Sigmoid colon (tissue), 6 donors: ENCODE measurements at regions not wholly inside any gene's neighbourhood (a gene's known extent, or its start where the extent isn't known, plus 50 kb on each side); places are given as distances from the start of the nearest gene placed in this dataset.
"Not testable (repeated sequence)": the region's sequence is repeated elsewhere in the genome, so short reads cannot be mapped to it uniquely, and the experiment has no call there.

Experiments
- DNase-seq: peaks from one replicate; pipeline ENCODE4 v3.0.0-alpha.2; 2019
- H3K27ac ChIP-seq, 4 donors: fragments of 200-600 bp; sonication (generic); one replicate each; pipeline ENCODE4 v1.5.1; 2016 to 2019; ENCODE audit warnings: mild to moderate bottlenecking in 1 of 4
- H3K27me3 ChIP-seq, 3 donors: fragments of 200-600 bp; sonication (generic); one replicate each; pipeline ENCODE4 v1.5.1; 2019; ENCODE audit warnings: mild to moderate bottlenecking in 1 of 3
- H3K36me3 ChIP-seq, 4 donors: fragments of 200-600 bp; sonication (generic); one replicate each; pipeline ENCODE4 v1.5.1; 2016 to 2019
- H3K4me1 ChIP-seq, 4 donors: fragments of 200-600 bp; sonication (generic); one replicate each; pipeline ENCODE4 v1.5.1; 2017 to 2019
- H3K4me3 ChIP-seq, 4 donors: fragments of 200-600 bp; sonication (generic); one replicate each; pipeline ENCODE4 v1.5.1; 2017 to 2019; ENCODE audit warnings: mild to moderate bottlenecking in 2 of 4, moderate library complexity in 1 of 4
- H3K9me3 ChIP-seq, 4 donors: fragments of 200-600 bp in 3 of 4; sonication (generic) in 3 of 4; one replicate each; pipeline versions ENCODE4 v1.5.1 to v1.6.1; 2013 to 2019
- EP300 ChIP-seq, 4 donors: sonication (generic); formaldehyde crosslinking; IDR thresholded peaks; one replicate each; pipeline ENCODE4 v1.6.1; 2017; ENCODE audit warnings: antibody characterized with exemption in 4 of 4
- POLR2A ChIP-seq, 2 donors: fragments of 450-650 bp; IDR thresholded peaks; one replicate each; pipeline ENCODE4 v1.6.1; 2016; ENCODE audit warnings: antibody characterized with exemption in 2 of 2, mild to moderate bottlenecking in 2 of 2, moderate library complexity in 2 of 2
- POLR2AphosphoS5 ChIP-seq, 4 donors: sonication (generic); formaldehyde crosslinking; IDR thresholded peaks; one replicate each; pipeline ENCODE4 v1.6.1; 2017; ENCODE audit warnings: antibody characterized with exemption in 4 of 4
- WGBS, 2 donors: extraction: QIAGEN DNeasy Blood & Tissue Kit; methylation state at CpG; one replicate each; pipeline ENCODE4 v1.1.7; 2013; 5-methylcytosine and 5-hydroxymethylcytosine counted together
- intact Hi-C: fragments of 100-400 bp; cut with DNase I; formaldehyde crosslinking; loops from one replicate; pipeline ENCODE4 v1.15.1; 2023
- TF ChIP-seq, protein P1 (sequence below), 4 experiments: fragments of 450-650 bp in 3 of 4; fragments of 200-600 bp in 1 of 4; IDR thresholded peaks; one replicate each; pipeline ENCODE4 v1.5.1; 2016 to 2019; ENCODE audit warnings: antibody characterized with exemption in 4 of 4, mild to moderate bottlenecking in 3 of 4, moderate library complexity in 2 of 4
- donor health status: healthy with polysubstance abuse.
- donor health status: healthy.

DNA sequence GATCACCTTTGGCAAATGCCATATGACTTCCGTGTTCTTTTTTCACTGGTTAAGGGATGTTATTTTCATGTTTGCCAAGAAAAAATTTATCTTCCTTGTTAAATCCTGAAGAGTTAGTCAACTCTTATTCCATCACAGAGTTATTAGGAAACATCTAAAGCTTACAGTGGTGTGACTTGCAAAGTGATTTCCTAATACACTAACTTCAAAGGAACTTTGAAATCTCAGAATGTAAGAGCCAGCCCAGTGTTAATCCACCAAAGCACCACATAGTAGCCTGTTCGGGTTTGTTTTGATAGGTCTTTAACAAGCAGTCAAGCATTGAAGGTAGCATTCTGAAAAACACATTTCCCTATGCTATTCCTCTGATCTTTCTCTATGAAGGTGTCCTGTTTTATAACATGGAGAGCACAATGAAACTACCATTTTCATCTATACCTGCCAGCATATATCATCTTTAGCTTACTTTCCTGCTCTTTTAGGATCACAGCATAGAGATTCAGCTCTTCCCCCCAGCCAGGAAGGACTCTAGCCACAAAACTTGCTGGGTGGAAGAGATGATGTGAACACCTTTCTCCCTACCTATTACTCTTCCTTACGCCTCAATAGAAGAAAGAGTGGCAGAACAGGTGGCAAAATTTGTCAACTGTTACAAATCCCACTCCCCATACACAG, 82.4 kb upstream of the MAGI3 start:
- intact Hi-C loops = no loop called here
- Histone ChIP-seq H3K4me1 (no peaks in the 10 kb centered on the region), H3K27me3 (no peaks in the 10 kb centered on the region), H3K9me3 (no peaks in the 10 kb centered on the region), H3K4me3 (no peak overlapping the region), H3K36me3 (no peaks in the 10 kb centered on the region), H3K27ac (no peak overlapping the region)
- TF ChIP-seq, protein P1, sequence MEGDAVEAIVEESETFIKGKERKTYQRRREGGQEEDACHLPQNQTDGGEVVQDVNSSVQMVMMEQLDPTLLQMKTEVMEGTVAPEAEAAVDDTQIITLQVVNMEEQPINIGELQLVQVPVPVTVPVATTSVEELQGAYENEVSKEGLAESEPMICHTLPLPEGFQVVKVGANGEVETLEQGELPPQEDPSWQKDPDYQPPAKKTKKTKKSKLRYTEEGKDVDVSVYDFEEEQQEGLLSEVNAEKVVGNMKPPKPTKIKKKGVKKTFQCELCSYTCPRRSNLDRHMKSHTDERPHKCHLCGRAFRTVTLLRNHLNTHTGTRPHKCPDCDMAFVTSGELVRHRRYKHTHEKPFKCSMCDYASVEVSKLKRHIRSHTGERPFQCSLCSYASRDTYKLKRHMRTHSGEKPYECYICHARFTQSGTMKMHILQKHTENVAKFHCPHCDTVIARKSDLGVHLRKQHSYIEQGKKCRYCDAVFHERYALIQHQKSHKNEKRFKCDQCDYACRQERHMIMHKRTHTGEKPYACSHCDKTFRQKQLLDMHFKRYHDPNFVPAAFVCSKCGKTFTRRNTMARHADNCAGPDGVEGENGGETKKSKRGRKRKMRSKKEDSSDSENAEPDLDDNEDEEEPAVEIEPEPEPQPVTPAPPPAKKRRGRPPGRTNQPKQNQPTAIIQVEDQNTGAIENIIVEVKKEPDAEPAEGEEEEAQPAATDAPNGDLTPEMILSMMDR (IDR thresholded peaks at IDR 0.05) = no peak
- TF ChIP-seq POLR2AphosphoS5 (IDR thresholded peaks at IDR 0.05) (no peak), EP300 (IDR thresholded peaks at IDR 0.05) (no peak), POLR2A (IDR thresholded peaks at IDR 0.05) (no peak)
- 80 to 89% methylated on average over 3 of the region's 3 CpGs for WGBS, 2 donors
- DNase-seq = no peak

DNA sequence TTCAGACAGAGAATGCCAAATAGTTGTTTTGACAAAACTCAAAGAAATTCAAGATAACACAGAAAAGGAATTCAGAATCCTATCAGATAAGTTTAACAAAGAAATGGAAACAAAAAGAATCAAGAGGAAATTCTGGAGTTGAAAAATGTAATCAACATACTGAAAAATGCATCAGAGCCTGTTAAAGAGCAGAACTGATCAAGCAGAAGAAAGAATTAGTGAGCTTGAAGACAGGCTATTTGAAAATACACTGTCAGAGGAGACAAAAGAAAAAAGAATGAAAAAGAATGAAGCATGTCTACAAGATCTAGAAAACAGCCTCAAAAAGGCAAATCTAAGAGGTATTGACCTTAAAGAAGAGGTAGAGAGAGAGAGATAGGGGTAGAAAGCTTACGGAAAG, 77.7 kb upstream of the MAGI3 start:
- WGBS, 2 donors = 94 to 95% methylated on average over 1 of the region's 1 CpG
- intact Hi-C loops, H3K27ac ChIP-seq, H3K36me3 ChIP-seq, H3K4me1 ChIP-seq, DNase-seq, H3K4me3 ChIP-seq, H3K9me3 ChIP-seq, H3K27me3 ChIP-seq: not testable (repeated sequence)

DNA sequence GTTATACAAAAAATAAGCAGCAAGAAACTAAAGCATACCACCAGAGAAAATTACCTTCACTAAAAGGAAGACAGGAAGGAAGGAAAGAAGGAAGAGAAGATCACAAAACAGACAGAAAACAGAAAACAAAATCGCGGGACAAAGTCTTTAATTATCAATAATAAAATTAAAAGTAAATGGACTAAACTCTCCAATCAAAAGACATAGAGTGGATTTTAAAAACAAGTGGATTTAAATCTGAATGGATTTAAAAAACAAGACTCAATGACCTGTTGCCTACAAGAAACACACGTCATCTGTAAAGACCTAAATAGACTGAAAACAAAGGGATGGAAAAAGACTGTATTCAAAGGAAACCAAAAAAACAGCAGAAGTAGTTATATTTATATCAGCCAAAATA, 75.7 kb upstream of the MAGI3 start:
- H3K4me1 ChIP-seq = no peaks in the 10 kb centered on the region
- no peaks in the 10 kb centered on the region for H3K9me3 ChIP-seq
- H3K4me3 ChIP-seq = no peak overlapping the region
- no peak for DNase-seq
- H3K27me3 ChIP-seq = no peaks in the 10 kb centered on the region
- H3K36me3 ChIP-seq = no peaks in the 10 kb centered on the region
- no peak overlapping the region for H3K27ac ChIP-seq
- no peak for TF ChIP-seq EP300 (IDR thresholded peaks at IDR 0.05)
- no peak for TF ChIP-seq POLR2A (IDR thresholded peaks at IDR 0.05)
- TF ChIP-seq, protein P1 (IDR thresholded peaks at IDR 0.05) = no peak
- no peak for TF ChIP-seq POLR2AphosphoS5 (IDR thresholded peaks at IDR 0.05)
- 81 to 100% methylated on average over 3 of the region's 3 CpGs for WGBS, 2 donors
- intact Hi-C loops = no loop called here

DNA sequence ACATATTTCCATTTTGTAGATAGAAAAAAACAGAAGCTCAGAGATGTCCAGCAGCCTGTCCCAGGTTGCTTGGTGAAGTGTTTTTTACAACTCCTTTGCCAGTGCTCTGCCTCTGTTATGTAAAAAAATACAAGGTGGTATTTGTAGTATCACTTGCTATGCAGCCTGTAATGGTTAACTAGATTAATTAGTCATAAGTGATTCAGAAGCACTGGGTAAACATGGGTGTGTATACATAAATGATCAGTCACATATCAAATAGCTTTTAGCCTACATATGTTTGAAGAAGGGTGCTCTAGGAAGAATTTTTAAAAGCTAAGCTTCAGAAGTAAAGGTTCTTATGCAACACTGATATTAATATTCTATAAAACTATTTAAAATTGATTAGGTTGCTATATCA, 70.0 kb upstream of the MAGI3 start:
- Histone ChIP-seq H3K4me1 (peaks cover 0 to 12% (median 0%) of the 10 kb centered on the region in 4 donors), H3K9me3 (no peaks in the 10 kb centered on the region), H3K4me3 (no peak overlapping the region), H3K27ac (no peak overlapping the region), H3K36me3 (no peaks in the 10 kb centered on the region), H3K27me3 (no peaks in the 10 kb centered on the region)
- DNase-seq = no peak
- TF ChIP-seq, protein P1 (IDR thresholded peaks at IDR 0.05) = no peak
- no peak for TF ChIP-seq POLR2A (IDR thresholded peaks at IDR 0.05)
- no peak for TF ChIP-seq EP300 (IDR thresholded peaks at IDR 0.05)
- TF ChIP-seq POLR2AphosphoS5 (IDR thresholded peaks at IDR 0.05) = no peak
- intact Hi-C loops = no loop called here

DNA sequence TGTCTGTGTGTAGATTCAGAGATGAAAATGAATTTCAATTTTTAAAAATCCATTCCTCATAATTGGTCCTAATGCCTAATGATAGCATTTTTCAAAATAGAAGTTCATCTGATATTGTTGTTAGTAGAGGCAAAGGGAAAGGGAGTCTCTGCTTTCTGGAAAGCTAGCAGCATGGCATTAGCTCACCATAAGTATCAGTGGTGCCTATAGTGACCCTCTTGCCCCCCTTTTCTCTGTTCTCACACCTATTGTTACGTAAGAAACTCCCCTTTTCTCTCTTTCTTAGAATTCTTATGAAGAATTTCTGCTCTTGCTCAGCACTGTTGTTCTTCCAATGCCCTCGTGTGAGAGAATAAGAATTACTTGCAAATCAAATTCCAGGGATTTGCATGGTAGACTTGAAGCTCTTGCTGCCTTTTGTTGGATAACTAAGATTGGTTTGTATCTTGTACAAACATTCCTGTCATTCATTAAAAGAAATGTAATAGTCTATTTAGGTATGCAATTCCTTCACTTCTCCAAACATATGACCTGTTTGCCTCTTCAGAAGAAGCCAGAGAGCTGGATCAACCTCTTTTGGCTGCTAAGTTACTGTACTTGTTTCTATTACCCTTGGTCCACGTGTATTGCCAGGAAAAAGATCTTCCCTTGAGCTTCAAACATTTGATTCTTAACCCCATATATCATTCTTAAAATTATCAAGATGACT, 69.2 kb upstream of the MAGI3 start:
- 43 to 55% methylated on average over 3 of the region's 3 CpGs for WGBS, 2 donors
- DNase-seq = no peak
- no peaks in the 10 kb centered on the region for H3K9me3 ChIP-seq
- intact Hi-C loops = no loop called here
- H3K27me3 ChIP-seq = no peaks in the 10 kb centered on the region
- H3K27ac ChIP-seq = no peak overlapping the region
- no peak overlapping the region for H3K4me3 ChIP-seq
- no peaks in the 10 kb centered on the region for H3K36me3 ChIP-seq
- TF ChIP-seq POLR2AphosphoS5 (IDR thresholded peaks at IDR 0.05) = no peak
- peaks cover 0 to 12% (median 0%) of the 10 kb centered on the region in 4 donors for H3K4me1 ChIP-seq
